ENCODE measurements at regions not wholly inside any gene's neighbourhood (a gene's known extent, or its start where the extent isn't known, plus 50 kb on each side); places are given as distances from the start of the nearest gene placed in this dataset.
A peak's percentile ranks its signal among the peaks of the same experiment; 100 is the strongest.

- Histone ChIP-seq H3K79me2 (ENCODE audit: low read length) (no peaks in the 10 kb centered on the region), H3K9me3 (ENCODE audit: insufficient read depth, low read length) (no peaks in the 10 kb centered on the region), H3K4me1 (ENCODE audit: low read length) (peaks cover 53% of the 10 kb centered on the region), H3K9ac (ENCODE audit: low read length) (no peak overlapping the region), H3K4me3 (ENCODE audit: low read length) (no peak overlapping the region), H3K4me2 (ENCODE audit: low read length) (no peak overlapping the region), H3K27ac (ENCODE audit: low read length) (no peak overlapping the region), H2AFZ (ENCODE audit: low read depth, low read length) (no peak overlapping the region), H3K36me3 (replicated peaks; ENCODE audit: low read depth, low read length) (no peaks in the 10 kb centered on the region), H3K27me3 (ENCODE audit: low read depth, low read length) (no peaks in the 10 kb centered on the region), H4K20me1 (ENCODE audit: insufficient read depth, low read length) (no peaks in the 10 kb centered on the region)
- TF ChIP-seq, protein P1, sequence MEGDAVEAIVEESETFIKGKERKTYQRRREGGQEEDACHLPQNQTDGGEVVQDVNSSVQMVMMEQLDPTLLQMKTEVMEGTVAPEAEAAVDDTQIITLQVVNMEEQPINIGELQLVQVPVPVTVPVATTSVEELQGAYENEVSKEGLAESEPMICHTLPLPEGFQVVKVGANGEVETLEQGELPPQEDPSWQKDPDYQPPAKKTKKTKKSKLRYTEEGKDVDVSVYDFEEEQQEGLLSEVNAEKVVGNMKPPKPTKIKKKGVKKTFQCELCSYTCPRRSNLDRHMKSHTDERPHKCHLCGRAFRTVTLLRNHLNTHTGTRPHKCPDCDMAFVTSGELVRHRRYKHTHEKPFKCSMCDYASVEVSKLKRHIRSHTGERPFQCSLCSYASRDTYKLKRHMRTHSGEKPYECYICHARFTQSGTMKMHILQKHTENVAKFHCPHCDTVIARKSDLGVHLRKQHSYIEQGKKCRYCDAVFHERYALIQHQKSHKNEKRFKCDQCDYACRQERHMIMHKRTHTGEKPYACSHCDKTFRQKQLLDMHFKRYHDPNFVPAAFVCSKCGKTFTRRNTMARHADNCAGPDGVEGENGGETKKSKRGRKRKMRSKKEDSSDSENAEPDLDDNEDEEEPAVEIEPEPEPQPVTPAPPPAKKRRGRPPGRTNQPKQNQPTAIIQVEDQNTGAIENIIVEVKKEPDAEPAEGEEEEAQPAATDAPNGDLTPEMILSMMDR (IDR thresholded peaks at IDR 0.05; ENCODE audit: low read depth, low read length): no peak
- TF ChIP-seq EZH2phosphoT487 (IDR thresholded peaks at IDR 0.05; ENCODE audit: low read depth): no peak
Observed at GRCh38 chr6:105901583-105901982, 184.6 kb upstream of the PRDM1 start.

- Histone ChIP-seq H3K9ac (ENCODE audit: low read length) (peak overlapping the region; percentile 52), H3K36me3 (replicated peaks; ENCODE audit: low read depth, low read length) (no peaks in the 10 kb centered on the region), H3K9me3 (ENCODE audit: insufficient read depth, low read length) (no peaks in the 10 kb centered on the region), H2AFZ (ENCODE audit: low read depth, low read length) (peak overlapping the region; percentile 91), H3K4me1 (ENCODE audit: low read length) (peaks cover 62% of the 10 kb centered on the region), H3K27ac (ENCODE audit: low read length) (peak overlapping the region; percentile 27), H3K79me2 (ENCODE audit: low read length) (no peaks in the 10 kb centered on the region), H3K4me3 (ENCODE audit: low read length) (peak overlapping the region; percentile 70), H3K4me2 (ENCODE audit: low read length) (peak overlapping the region; percentile 95), H3K27me3 (ENCODE audit: low read depth, low read length) (no peaks in the 10 kb centered on the region), H4K20me1 (ENCODE audit: insufficient read depth, low read length) (no peaks in the 10 kb centered on the region)
- TF ChIP-seq, protein P1 (IDR thresholded peaks at IDR 0.05; ENCODE audit: low read depth, low read length): no peak
- no peak for TF ChIP-seq EZH2phosphoT487 (IDR thresholded peaks at IDR 0.05; ENCODE audit: low read depth)
Observed at GRCh38 chr6:105900125-105900937, 185.8 kb upstream of the PRDM1 start.

GRCh38 chr6:105898286-105898685, 187.8 kb upstream of the PRDM1 start:
- H3K36me3 ChIP-seq (replicated peaks; ENCODE audit: low read depth, low read length): no peaks in the 10 kb centered on the region
- no peaks in the 10 kb centered on the region for H3K9me3 ChIP-seq (ENCODE audit: insufficient read depth, low read length)
- peak overlapping the region; percentile 60 for H3K4me2 ChIP-seq (ENCODE audit: low read length)
- no peaks in the 10 kb centered on the region for H3K79me2 ChIP-seq (ENCODE audit: low read length)
- no peak overlapping the region for H2AFZ ChIP-seq (ENCODE audit: low read depth, low read length)
- peaks cover 82% of the 10 kb centered on the region for H3K4me1 ChIP-seq (ENCODE audit: low read length)
- H4K20me1 ChIP-seq (ENCODE audit: insufficient read depth, low read length): no peaks in the 10 kb centered on the region
- H3K27ac ChIP-seq (ENCODE audit: low read length): peak overlapping the region; percentile 45
- H3K9ac ChIP-seq (ENCODE audit: low read length): 0 out of 2 replicates have a peak overlapping the region, but pooled peaks have one; percentile 27
- H3K27me3 ChIP-seq (ENCODE audit: low read depth, low read length): no peaks in the 10 kb centered on the region
- peak overlapping the region; percentile 14; the same call in 1 of the 2 replicates for H3K4me3 ChIP-seq (ENCODE audit: low read length)
- TF ChIP-seq, protein P1 (IDR thresholded peaks at IDR 0.05; ENCODE audit: low read depth, low read length): no peak
- TF ChIP-seq EZH2phosphoT487 (IDR thresholded peaks at IDR 0.05; ENCODE audit: low read depth): no peak

GRCh38 chr6:105897131-105897530, 189.0 kb upstream of the PRDM1 start:
- H3K79me2 ChIP-seq (ENCODE audit: low read length): no peaks in the 10 kb centered on the region
- H4K20me1 ChIP-seq (ENCODE audit: insufficient read depth, low read length): no peaks in the 10 kb centered on the region
- H3K36me3 ChIP-seq (replicated peaks; ENCODE audit: low read depth, low read length): no peaks in the 10 kb centered on the region
- peaks cover 87% of the 10 kb centered on the region for H3K4me1 ChIP-seq (ENCODE audit: low read length)
- H3K27ac ChIP-seq (ENCODE audit: low read length): no peak overlapping the region
- no peak overlapping the region for H3K4me3 ChIP-seq (ENCODE audit: low read length)
- no peaks in the 10 kb centered on the region for H3K27me3 ChIP-seq (ENCODE audit: low read depth, low read length)
- TF ChIP-seq, protein P1 (IDR thresholded peaks at IDR 0.05; ENCODE audit: low read depth, low read length): no peak
- no peak for TF ChIP-seq EZH2phosphoT487 (IDR thresholded peaks at IDR 0.05; ENCODE audit: low read depth)
- H3K9me3 ChIP-seq (ENCODE audit: insufficient read depth, low read length): no peaks in the 10 kb centered on the region
- no peak overlapping the region for H3K9ac ChIP-seq (ENCODE audit: low read length)
- no peak overlapping the region for H2AFZ ChIP-seq (ENCODE audit: low read depth, low read length)
- peak overlapping the region; percentile 65 for H3K4me2 ChIP-seq (ENCODE audit: low read length)
